GM18951 (cell line): ENCODE measurements at regions not wholly inside any gene's neighbourhood (a gene's known extent, or its start where the extent isn't known, plus 50 kb on each side); places are given as distances from the start of the nearest gene placed in this dataset.

ENCODE experiments used
- POLR2A ChIP-seq: IDR thresholded peaks from 4 replicates; pipeline ENCODE4 v1.6.1; 2011; ENCODE audit warnings: mild to moderate bottlenecking; ENCODE audit not compliant: insufficient read length, insufficient read depth; ENCODE audit errors: extremely low read depth
- in situ Hi-C: fragments of 300-500 bp; cut with MboI; formaldehyde crosslinking; loops from one replicate; pipeline ENCODE4 v1.12.0; 2022; ENCODE audit warnings: low sequenced_read_pairs, mixed read lengths, inconsistent platforms; ENCODE audit not compliant: unreplicated experiment

DNA sequence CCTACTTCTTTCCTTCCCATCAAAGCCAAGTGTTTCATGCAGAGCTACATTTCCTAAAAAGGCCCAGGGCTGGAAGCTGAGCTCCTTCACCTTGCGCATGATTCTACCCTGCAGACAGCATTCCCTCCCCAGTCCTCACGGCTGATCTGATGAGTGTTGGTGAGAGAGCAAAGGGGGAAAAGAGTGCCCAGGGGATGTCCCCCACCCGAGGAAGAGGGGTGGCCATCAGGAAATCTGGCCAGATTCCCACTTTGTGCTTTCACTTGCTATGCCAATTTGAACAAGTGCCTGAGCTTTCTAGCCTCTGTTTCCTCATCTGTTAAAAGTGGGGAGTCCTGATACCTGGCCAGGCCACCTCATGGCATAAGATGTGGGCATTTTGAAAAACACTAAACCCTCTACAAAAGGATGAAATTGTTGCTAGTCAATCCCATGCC is 231.0 kb upstream of the TLE3 start:
- no peak for TF ChIP-seq POLR2A
- in situ Hi-C loops, result no loop called here

GRCh38 chr15:70327856-70328678 is 230.3 kb upstream of the TLE3 start:
- no peak for TF ChIP-seq POLR2A

GRCh38 chr15:70327328-70327855 is 229.7 kb upstream of the TLE3 start:
- TF ChIP-seq POLR2A, result no peak
- in situ Hi-C loops, result no loop called here

More at GRCh38 chr15:70327856-70328678, 230.3 kb upstream of the TLE3 start:
- in situ Hi-C loops, result no loop called here

GRCh38 chr15:70324001-70324974 is 226.6 kb upstream of the TLE3 start:
- in situ Hi-C loops, result no loop called here
- TF ChIP-seq POLR2A, result no peak

GRCh38 chr15:70323111-70323851 is 225.6 kb upstream of the TLE3 start:
- in situ Hi-C loops, result no loop called here
- no peak for TF ChIP-seq POLR2A

DNA sequence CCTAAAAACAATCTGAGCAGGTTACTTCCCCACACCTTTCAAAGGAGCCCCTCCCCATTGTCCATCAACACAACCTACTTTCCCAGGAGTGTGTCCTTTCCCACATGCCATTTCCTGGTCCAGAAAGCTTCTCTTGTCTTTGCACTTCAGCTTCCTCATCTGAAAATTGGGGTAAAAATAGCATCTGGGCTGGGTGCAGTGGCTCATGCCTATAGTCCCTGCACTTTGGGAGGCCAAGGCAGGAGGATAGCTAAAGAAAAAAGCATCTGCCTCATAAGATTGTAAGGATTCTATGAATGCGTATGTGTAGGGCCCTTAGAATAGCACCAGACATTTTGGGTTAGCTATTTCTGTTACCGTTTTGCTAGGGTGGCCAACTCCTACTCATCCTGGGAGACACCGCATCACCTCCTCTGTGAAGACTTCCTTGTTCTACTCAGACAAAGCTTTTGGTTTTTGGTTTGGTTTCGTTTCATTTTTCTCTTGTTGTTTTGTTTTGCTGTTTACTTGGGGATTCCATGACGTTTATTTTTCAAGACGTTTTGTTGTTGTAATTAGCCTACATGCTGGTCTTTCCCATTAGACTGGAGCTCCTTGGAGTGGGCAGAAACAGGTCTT is 224.4 kb upstream of the TLE3 start:
- in situ Hi-C loops, result no loop called here
- no peak for TF ChIP-seq POLR2A

GRCh38 chr15:70321172-70321819 is 223.6 kb upstream of the TLE3 start:
- in situ Hi-C loops, result no loop called here
- TF ChIP-seq POLR2A, result no peak

GRCh38 chr15:70320482-70320881 is 222.8 kb upstream of the TLE3 start:
- in situ Hi-C loops, result no loop called here
- no peak for TF ChIP-seq POLR2A

DNA sequence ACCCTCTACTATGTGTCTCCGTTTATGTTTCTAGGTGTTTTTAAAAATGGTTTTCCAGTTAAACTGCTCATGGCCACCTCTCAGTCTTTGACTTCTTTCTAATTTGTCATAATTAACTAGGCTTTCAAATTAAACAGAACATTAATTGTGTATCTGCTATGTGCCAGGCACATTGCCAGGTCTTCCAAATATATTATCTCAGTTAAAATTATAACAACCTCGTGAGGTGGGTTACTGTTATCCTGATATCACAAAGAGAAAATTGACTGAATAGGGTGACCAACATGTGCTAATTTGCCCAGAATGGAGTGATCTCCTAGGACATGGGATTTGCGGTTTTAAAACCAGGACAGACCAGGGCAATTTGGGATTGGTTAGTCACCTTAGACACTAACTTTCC is 222.4 kb upstream of the TLE3 start:
- in situ Hi-C loops, result no loop called here
- no peak for TF ChIP-seq POLR2A

DNA sequence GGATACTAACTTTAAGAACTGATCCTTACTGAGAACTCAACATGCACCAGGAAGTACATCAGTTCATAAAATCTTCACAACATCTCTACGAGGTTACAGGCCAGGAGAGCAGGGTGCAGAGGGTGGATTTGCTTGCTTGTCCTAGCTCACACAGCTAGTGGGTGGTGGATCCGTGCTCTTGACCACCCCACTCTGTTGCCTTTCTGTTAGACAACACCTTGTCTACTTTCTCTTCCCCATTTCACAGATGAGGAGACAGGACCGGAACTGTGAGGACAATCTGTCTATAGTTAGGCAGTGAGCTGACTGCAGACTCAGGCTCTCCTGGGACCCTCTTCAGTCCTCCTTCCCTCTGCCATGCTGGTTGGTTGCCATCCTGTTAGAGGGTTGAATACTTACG is 221.7 kb upstream of the TLE3 start:
- in situ Hi-C loops, result no loop called here
- TF ChIP-seq POLR2A, result no peak

DNA sequence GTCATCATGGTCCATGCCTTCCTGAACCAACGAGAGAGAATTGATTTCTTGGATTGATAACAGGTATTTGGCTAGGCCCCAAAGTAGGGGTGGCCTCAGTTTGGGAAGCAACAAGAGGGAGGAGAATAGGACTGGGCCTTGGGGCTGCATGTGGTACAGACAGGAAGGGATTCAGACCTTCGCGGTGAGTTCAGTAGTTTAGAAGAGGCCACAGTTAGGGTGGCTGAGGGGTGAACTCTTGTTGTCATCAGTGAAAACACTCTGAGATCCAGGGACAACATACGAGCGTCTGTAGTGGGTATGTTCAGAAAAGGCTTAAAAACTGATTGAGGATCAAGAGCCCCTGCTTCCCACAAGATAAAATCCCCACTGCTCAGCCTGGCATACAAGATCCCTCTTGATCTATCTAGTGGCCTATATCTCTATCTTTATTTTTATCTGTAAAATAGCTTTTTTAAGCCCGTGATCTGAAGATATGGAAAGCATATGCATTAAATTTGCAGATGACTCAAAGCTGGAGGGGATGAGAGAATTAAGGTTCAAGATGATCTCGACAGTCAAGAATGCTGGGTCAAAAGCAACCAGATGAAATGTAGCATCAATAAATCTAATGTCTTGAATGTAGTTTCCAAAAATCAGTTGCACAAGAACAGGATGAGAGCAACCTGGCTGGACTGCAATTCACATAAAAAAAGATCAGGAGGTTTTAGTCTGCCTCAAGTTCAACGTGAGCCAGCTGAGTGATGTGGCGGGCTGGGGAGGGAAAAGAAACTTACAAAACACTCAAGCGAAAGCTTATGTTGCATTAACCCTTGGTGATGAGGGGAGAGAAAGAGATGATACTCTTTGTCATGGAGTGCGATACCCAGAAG is 221.1 kb upstream of the TLE3 start:
- in situ Hi-C loops, result no loop called here
- no peak for TF ChIP-seq POLR2A

- TF ChIP-seq POLR2A, result no peak
- in situ Hi-C loops, result no loop called here
Observed at GRCh38 chr15:70316059-70316600, 218.4 kb upstream of the TLE3 start.
